ENCODE measurements at regions not wholly inside any gene's neighbourhood (a gene's known extent, or its start where the extent isn't known, plus 50 kb on each side); places are given as distances from the start of the nearest gene placed in this dataset.
A peak's percentile ranks its signal among the peaks of the same experiment; 100 is the strongest.

DNA sequence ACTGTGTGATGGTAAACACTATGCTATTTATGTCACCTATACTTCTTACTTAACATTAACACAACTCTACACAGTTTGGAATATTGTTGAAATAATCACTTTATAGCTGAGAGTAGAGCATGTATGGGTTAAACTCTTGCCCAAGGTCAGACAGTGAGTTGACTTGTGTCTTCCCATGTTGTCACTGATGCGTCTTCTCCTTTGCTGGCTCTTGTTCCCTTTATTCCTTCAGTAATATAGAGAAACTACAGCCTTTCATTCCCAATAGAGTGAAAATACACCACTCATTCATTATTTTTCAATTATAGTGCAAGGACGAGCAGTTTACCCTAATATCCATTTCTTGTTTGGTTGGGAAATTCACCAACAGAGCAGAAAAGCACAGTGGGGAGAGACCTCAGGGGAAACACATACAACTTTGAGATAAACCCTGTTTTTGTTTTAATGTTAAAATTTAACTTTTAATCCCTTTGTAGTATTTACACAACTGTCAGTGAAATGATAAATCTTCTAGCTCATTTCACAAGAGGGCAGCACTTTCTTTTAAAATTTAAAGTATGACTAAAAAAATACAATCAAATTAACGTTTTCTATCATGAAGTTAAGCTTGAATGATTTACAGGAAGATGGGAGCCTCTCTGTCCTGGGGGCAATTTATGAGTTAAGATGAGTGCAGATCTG is 363.0 kb downstream of the UTRN start (continued):
- TF ChIP-seq, protein P1, sequence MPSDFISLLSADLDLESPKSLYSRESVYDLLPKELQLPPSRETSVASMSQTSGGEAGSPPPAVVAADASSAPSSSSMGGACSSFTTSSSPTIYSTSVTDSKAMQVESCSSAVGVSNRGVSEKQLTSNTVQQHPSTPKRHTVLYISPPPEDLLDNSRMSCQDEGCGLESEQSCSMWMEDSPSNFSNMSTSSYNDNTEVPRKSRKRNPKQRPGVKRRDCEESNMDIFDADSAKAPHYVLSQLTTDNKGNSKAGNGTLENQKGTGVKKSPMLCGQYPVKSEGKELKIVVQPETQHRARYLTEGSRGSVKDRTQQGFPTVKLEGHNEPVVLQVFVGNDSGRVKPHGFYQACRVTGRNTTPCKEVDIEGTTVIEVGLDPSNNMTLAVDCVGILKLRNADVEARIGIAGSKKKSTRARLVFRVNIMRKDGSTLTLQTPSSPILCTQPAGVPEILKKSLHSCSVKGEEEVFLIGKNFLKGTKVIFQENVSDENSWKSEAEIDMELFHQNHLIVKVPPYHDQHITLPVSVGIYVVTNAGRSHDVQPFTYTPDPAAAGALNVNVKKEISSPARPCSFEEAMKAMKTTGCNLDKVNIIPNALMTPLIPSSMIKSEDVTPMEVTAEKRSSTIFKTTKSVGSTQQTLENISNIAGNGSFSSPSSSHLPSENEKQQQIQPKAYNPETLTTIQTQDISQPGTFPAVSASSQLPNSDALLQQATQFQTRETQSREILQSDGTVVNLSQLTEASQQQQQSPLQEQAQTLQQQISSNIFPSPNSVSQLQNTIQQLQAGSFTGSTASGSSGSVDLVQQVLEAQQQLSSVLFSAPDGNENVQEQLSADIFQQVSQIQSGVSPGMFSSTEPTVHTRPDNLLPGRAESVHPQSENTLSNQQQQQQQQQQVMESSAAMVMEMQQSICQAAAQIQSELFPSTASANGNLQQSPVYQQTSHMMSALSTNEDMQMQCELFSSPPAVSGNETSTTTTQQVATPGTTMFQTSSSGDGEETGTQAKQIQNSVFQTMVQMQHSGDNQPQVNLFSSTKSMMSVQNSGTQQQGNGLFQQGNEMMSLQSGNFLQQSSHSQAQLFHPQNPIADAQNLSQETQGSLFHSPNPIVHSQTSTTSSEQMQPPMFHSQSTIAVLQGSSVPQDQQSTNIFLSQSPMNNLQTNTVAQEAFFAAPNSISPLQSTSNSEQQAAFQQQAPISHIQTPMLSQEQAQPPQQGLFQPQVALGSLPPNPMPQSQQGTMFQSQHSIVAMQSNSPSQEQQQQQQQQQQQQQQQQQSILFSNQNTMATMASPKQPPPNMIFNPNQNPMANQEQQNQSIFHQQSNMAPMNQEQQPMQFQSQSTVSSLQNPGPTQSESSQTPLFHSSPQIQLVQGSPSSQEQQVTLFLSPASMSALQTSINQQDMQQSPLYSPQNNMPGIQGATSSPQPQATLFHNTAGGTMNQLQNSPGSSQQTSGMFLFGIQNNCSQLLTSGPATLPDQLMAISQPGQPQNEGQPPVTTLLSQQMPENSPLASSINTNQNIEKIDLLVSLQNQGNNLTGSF (CRISPR knock-in tag; IDR thresholded peaks at IDR 0.05), result no peak
- TF ChIP-seq NCOA1 (CRISPR knock-in tag; IDR thresholded peaks at IDR 0.05) (no peak), SETDB1 (CRISPR knock-in tag; IDR thresholded peaks at IDR 0.05; ENCODE audit: borderline replicate concordance) (no peak), RARG (CRISPR knock-in tag; IDR thresholded peaks at IDR 0.05; ENCODE audit: low read depth) (no peak), PATZ1 (CRISPR knock-in tag; IDR thresholded peaks at IDR 0.05) (peak; percentile 52; the same call in 1 of the 2 replicates), DPF2 (CRISPR knock-in tag; IDR thresholded peaks at IDR 0.05; ENCODE audit: borderline replicate concordance, low read depth) (no peak), ATF4 (CRISPR knock-in tag; IDR thresholded peaks at IDR 0.05) (no peak), ZNF17 (CRISPR knock-in tag; IDR thresholded peaks at IDR 0.05) (no peak), ZMYM2 (CRISPR knock-in tag; IDR thresholded peaks at IDR 0.05) (no peak), TEAD3 (CRISPR knock-in tag; optimal IDR thresholded peaks at IDR 0.05; ENCODE audit: borderline replicate concordance) (peak; percentile 65), ZNF652 (CRISPR knock-in tag; IDR thresholded peaks at IDR 0.05; ENCODE audit: borderline replicate concordance, low read depth) (peak; percentile 96), ZNF124 (CRISPR knock-in tag; IDR thresholded peaks at IDR 0.05) (no peak), MAX (IDR thresholded peaks at IDR 0.05) (no peak), BCL6 (CRISPR knock-in tag; IDR thresholded peaks at IDR 0.05) (peak; percentile 79), ZNF670 (CRISPR knock-in tag; IDR thresholded peaks at IDR 0.05; ENCODE audit: borderline replicate concordance) (0 out of 2 replicates have a peak, but pooled peaks have one; percentile 18), HCFC1 (IDR thresholded peaks at IDR 0.05; ENCODE audit: low read depth, low read length) (no peak), ZSCAN22 (CRISPR knock-in tag; IDR thresholded peaks at IDR 0.05) (no peak; the same call in 1 of the 2 replicates), ZC3H13 (CRISPR knock-in tag; IDR thresholded peaks at IDR 0.05) (no peak), ZNF414 (CRISPR knock-in tag; IDR thresholded peaks at IDR 0.05) (no peak), ZNF672 (CRISPR knock-in tag; IDR thresholded peaks at IDR 0.05) (no peak)
- TF ChIP-seq, protein P2, sequence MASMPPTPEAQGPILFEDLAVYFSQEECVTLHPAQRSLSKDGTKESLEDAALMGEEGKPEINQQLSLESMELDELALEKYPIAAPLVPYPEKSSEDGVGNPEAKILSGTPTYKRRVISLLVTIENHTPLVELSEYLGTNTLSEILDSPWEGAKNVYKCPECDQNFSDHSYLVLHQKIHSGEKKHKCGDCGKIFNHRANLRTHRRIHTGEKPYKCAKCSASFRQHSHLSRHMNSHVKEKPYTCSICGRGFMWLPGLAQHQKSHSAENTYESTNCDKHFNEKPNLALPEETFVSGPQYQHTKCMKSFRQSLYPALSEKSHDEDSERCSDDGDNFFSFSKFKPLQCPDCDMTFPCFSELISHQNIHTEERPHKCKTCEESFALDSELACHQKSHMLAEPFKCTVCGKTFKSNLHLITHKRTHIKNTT (CRISPR knock-in tag; IDR thresholded peaks at IDR 0.05), result no peak

Measured in HepG2 (cell line).